Mucosa of rectum (tissue), 2 donors: ENCODE measurements at regions not wholly inside any gene's neighbourhood (a gene's known extent, or its start where the extent isn't known, plus 50 kb on each side); places are given as distances from the start of the nearest gene placed in this dataset.

Experiments used
- H3K27ac ChIP-seq, 2 donors: one replicate each; pipeline ENCODE4 v1.7.0; 2013; ENCODE audit warnings: inconsistent platforms in 2 of 2, low read depth in 2 of 2, low read length in 2 of 2
- H3K27me3 ChIP-seq, 2 donors: one replicate each; pipeline ENCODE4 v1.7.0; 2013; ENCODE audit warnings: low read length in 2 of 2; ENCODE audit not compliant: control insufficient read depth in 2 of 2, insufficient read depth in 2 of 2
- H3K36me3 ChIP-seq, 2 donors: one replicate each; pipeline ENCODE4 v1.7.0; 2013; ENCODE audit warnings: low read length in 2 of 2; ENCODE audit not compliant: control insufficient read depth in 2 of 2, insufficient read depth in 2 of 2
- H3K4me1 ChIP-seq, 2 donors: one replicate each; pipeline ENCODE4 v1.7.0; 2013; ENCODE audit warnings: low read length in 2 of 2, mild to moderate bottlenecking in 1 of 2; ENCODE audit not compliant: control insufficient read depth in 2 of 2, insufficient read depth in 2 of 2
- H3K4me3 ChIP-seq, 2 donors: one replicate each; pipeline ENCODE4 v1.7.0; 2013; ENCODE audit warnings: low read length in 2 of 2
- H3K9ac ChIP-seq, 2 donors: one replicate each; pipeline ENCODE4 v1.7.0; 2013; ENCODE audit warnings: low read length in 2 of 2, low read depth in 1 of 2, mild to moderate bottlenecking in 1 of 2
- H3K9me3 ChIP-seq, 2 donors: one replicate each; pipeline ENCODE4 v1.7.0; 2013; ENCODE audit warnings: low read length in 2 of 2; ENCODE audit not compliant: control insufficient read depth in 2 of 2
- donor health status: healthy.
- donor health status: Normal muscosa, but diverticular disease.

- H3K4me3 ChIP-seq, result no peak overlapping the region
- H3K27me3 ChIP-seq, result no peaks in the 10 kb centered on the region
- H3K27ac ChIP-seq, result no peak overlapping the region
- no peaks in the 10 kb centered on the region for H3K4me1 ChIP-seq
- H3K36me3 ChIP-seq, result no peaks in the 10 kb centered on the region
- no peaks in the 10 kb centered on the region for H3K9me3 ChIP-seq
- no peak overlapping the region for H3K9ac ChIP-seq
Measured at GRCh38 chr12:38544330-38545066, 227.9 kb downstream of the ALG10B start.

GRCh38 chr12:38547586-38547985 lies 231.0 kb downstream of the ALG10B start:
- Histone ChIP-seq H3K4me3 (no peak overlapping the region), H3K9ac (no peak overlapping the region), H3K9me3 (no peaks in the 10 kb centered on the region), H3K27ac (no peak overlapping the region), H3K27me3 (no peaks in the 10 kb centered on the region), H3K36me3 (no peaks in the 10 kb centered on the region), H3K4me1 (no peaks in the 10 kb centered on the region)

- Histone ChIP-seq H3K36me3 (no peaks in the 10 kb centered on the region), H3K4me3 (no peak overlapping the region), H3K9me3 (no peaks in the 10 kb centered on the region), H3K27ac (no peak overlapping the region), H3K9ac (no peak overlapping the region), H3K27me3 (no peaks in the 10 kb centered on the region), H3K4me1 (no peaks in the 10 kb centered on the region)
Measured at GRCh38 chr12:38555620-38556591, 239.3 kb downstream of the ALG10B start.

GRCh38 chr12:38556647-38557046 lies 240.1 kb downstream of the ALG10B start:
- Histone ChIP-seq H3K9ac (no peak overlapping the region), H3K27ac (no peak overlapping the region), H3K4me1 (no peaks in the 10 kb centered on the region), H3K9me3 (no peaks in the 10 kb centered on the region), H3K4me3 (no peak overlapping the region), H3K27me3 (no peaks in the 10 kb centered on the region), H3K36me3 (no peaks in the 10 kb centered on the region)

GRCh38 chr12:38585086-38585485 lies 268.5 kb downstream of the ALG10B start:
- Histone ChIP-seq H3K4me1 (no peaks in the 10 kb centered on the region), H3K9ac (no peak overlapping the region), H3K9me3 (no peaks in the 10 kb centered on the region), H3K27me3 (no peaks in the 10 kb centered on the region), H3K36me3 (no peaks in the 10 kb centered on the region), H3K4me3 (no peak overlapping the region), H3K27ac (no peak overlapping the region)

GRCh38 chr12:38586789-38587188 lies 270.2 kb downstream of the ALG10B start:
- no peaks in the 10 kb centered on the region for H3K4me1 ChIP-seq
- H3K36me3 ChIP-seq, result no peaks in the 10 kb centered on the region
- no peak overlapping the region for H3K4me3 ChIP-seq
- no peak overlapping the region for H3K27ac ChIP-seq
- H3K9me3 ChIP-seq, result no peaks in the 10 kb centered on the region
- H3K27me3 ChIP-seq, result no peaks in the 10 kb centered on the region
- no peak overlapping the region for H3K9ac ChIP-seq

GRCh38 chr12:38587594-38587993 lies 271.0 kb downstream of the ALG10B start:
- no peaks in the 10 kb centered on the region for H3K9me3 ChIP-seq
- no peak overlapping the region for H3K27ac ChIP-seq
- H3K4me3 ChIP-seq, result no peak overlapping the region

GRCh38 chr12:38588624-38589305 lies 272.2 kb downstream of the ALG10B start:
- Histone ChIP-seq H3K9me3 (no peaks in the 10 kb centered on the region), H3K27me3 (no peaks in the 10 kb centered on the region), H3K36me3 (no peaks in the 10 kb centered on the region), H3K9ac (no peak overlapping the region), H3K27ac (no peak overlapping the region), H3K4me3 (no peak overlapping the region), H3K4me1 (no peaks in the 10 kb centered on the region)

More at GRCh38 chr12:38587594-38587993, 271.0 kb downstream of the ALG10B start:
- H3K9ac ChIP-seq, result no peak overlapping the region
- H3K27me3 ChIP-seq, result no peaks in the 10 kb centered on the region
- no peaks in the 10 kb centered on the region for H3K4me1 ChIP-seq
- H3K36me3 ChIP-seq, result no peaks in the 10 kb centered on the region

- no peak overlapping the region for H3K9ac ChIP-seq
- H3K4me3 ChIP-seq, result no peak overlapping the region
- no peaks in the 10 kb centered on the region for H3K27me3 ChIP-seq
- no peaks in the 10 kb centered on the region for H3K4me1 ChIP-seq
- H3K9me3 ChIP-seq, result no peaks in the 10 kb centered on the region
- H3K27ac ChIP-seq, result no peak overlapping the region
- no peaks in the 10 kb centered on the region for H3K36me3 ChIP-seq
Measured at GRCh38 chr12:38589306-38589632, 272.7 kb downstream of the ALG10B start.

- Histone ChIP-seq H3K9me3 (no peaks in the 10 kb centered on the region), H3K27ac (no peak overlapping the region), H3K4me3 (no peak overlapping the region), H3K27me3 (no peaks in the 10 kb centered on the region), H3K36me3 (no peaks in the 10 kb centered on the region), H3K4me1 (no peaks in the 10 kb centered on the region), H3K9ac (no peak overlapping the region)
Measured at GRCh38 chr12:38601949-38602348, 285.4 kb downstream of the ALG10B start.
